ENCODE measurements at regions not wholly inside any gene's neighbourhood (a gene's known extent, or its start where the extent isn't known, plus 50 kb on each side); places are given as distances from the start of the nearest gene placed in this dataset.
"Not testable (repeated sequence)": the region's sequence is repeated elsewhere in the genome, so short reads cannot be mapped to it uniquely, and the experiment has no call there.

DNA sequence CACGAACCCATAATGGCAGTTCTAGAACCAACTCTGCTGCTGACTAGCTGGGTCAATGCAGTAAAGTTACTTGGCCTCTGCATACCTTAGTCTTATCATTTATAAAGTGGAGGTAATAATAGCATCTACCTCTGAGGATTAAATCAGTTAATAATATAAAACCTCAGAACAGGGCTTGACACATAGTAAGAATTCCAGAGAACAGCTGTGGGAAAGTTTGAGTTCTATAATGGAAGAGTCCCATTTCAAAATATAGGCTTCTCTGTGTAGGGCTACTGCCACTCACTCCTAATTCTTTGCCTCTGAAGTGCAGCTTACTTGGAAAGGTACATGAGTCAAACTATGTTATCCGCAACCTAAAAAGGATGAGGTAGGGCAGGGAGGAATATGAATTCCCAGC, 269.2 kb upstream of the PRKD1 start:
- ChIA-PET POLR2A (no interaction called here), CTCF (interaction anchor here (1.2 to 1.4 kb wide), 2 partner anchors 13 to 18 kb away, joined by 3 read pairs; no protein-coding TSS in a partner anchor)
- DNase-seq (ENCODE audit: low read depth in 1 of 2, low spot score in 1 of 2) (no peak), ATAC-seq (no peak), FAIRE-seq (no peak)
- no peak overlapping the region for H3K4me2 ChIP-seq
- H3K9me3 ChIP-seq = no peaks in the 10 kb centered on the region
- H3K27ac ChIP-seq = no peak overlapping the region
- no peaks in the 10 kb centered on the region for H3K4me1 ChIP-seq
- TF ChIP-seq RAD21 (conservative IDR thresholded peaks at IDR 0.05 in 1 of 2, IDR thresholded peaks at IDR 0.05 in 1 of 2) (no peak), JUNB (IDR thresholded peaks at IDR 0.05) (no peak), CEBPB (IDR thresholded peaks at IDR 0.05) (no peak), CHD4 (IDR thresholded peaks at IDR 0.05; ENCODE audit: borderline replicate concordance) (no peak), HEYL (CRISPR knock-in tag; IDR thresholded peaks at IDR 0.05) (no peak)
- WGBS (ENCODE audit: missing lambda C conversion rate) = 44% methylated on average over 2 of the region's 2 CpGs
- no peak overlapping the region for H3K4me3 ChIP-seq

DNA sequence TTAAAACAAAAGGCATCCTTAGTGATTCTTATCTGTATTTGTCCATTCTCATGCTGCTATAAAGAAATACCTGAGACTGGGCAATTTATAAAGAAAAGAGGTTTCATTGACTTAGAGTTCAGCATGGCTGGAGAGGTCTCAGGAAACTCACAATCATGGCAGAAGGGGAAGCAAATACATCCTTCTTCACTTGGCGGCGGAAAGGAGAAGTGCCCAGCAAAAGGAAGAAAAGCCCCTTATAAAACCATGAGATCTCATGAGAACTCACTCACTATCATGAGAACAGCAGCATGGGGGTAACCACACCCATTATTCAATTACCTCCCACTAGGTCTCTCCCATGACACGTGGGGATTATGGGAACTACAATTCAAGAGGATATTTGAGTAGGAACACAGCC, 271.1 kb upstream of the PRKD1 start:
- H3K27ac ChIP-seq; DNase-seq (ENCODE audit: low read depth in 1 of 2, low spot score in 1 of 2); POLR2A ChIA-PET; H3K4me1 ChIP-seq; CTCF ChIA-PET; FAIRE-seq; H3K9me3 ChIP-seq; H3K4me2 ChIP-seq; H3K4me3 ChIP-seq; ATAC-seq: not testable (repeated sequence)
- 54% methylated on average over 3 of the region's 3 CpGs for WGBS (ENCODE audit: missing lambda C conversion rate)

DNA sequence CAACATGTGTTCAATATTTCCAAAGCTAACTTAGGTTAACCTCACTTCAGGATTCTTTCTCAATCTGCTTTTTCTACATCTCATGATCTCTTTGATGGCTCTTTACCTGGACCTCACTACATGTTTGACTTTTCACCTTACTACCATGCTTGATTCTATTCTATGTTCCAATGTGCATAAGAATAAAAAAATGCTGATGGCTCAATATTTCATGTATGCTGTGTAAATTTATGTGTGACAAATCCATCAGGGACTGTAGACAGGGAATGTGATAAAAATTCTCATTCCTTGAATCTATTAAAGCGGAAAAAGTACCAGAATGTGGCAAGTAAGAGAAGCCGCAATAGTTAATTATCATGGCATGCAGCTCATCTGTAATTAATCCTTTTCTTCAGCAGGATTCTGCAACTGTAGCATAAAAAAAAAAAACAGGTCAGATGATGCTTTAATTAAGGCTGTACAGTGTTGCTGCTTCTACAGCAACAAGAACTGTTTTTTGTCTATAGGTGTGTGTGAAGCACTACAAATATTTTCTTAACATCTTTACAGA, 276.9 kb upstream of the PRKD1 start:
- 25% methylated on average over 2 of the region's 2 CpGs for WGBS (ENCODE audit: missing lambda C conversion rate)
- FAIRE-seq = no peak
- Histone ChIP-seq H3K4me2 (no peak overlapping the region), H3K27ac (no peak overlapping the region), H3K9me3 (no peaks in the 10 kb centered on the region), H3K4me1 (no peaks in the 10 kb centered on the region), H3K4me3 (no peak overlapping the region)
- POLR2A ChIA-PET = no interaction called here
- TF ChIP-seq MAFK (IDR thresholded peaks at IDR 0.05; ENCODE audit: partially characterized antibody) = peak; percentile 61
- no peak for TF ChIP-seq HOXA7 (CRISPR knock-in tag; IDR thresholded peaks at IDR 0.05)
- CTCF ChIA-PET = interaction anchor here (1.0 to 4.7 kb wide), 2 partner anchors 10 to 173 kb away, joined by 3 to 23 read pairs; no protein-coding TSS in a partner anchor
- ATAC-seq = no peak
- DNase-seq (ENCODE audit: low read depth in 1 of 2, low spot score in 1 of 2) = no peak

DNA sequence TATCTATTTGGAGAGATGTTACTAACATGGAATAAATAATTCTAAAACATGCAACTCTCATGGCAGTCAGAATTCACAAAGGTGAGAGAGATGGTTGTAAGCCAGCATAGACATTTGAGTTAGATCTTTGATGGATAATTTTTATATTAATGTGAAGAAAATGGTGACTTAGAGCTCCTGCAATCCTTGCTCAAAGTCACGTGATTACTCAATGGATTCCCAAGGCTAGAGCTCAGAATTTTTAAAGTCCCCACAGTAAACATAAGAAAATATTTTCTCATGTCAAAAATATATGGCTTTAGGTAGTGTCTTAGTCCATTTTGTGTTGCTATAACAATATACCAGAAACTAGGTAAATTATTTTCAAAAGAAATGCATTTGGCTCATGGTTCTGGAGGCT, 281.5 kb upstream of the PRKD1 start:
- WGBS (ENCODE audit: missing lambda C conversion rate) = 0% methylated on average over 1 of the region's 1 CpG
- TF ChIP-seq HDAC2 (IDR thresholded peaks at IDR 0.05) = no peak
- TF ChIP-seq, protein P1, sequence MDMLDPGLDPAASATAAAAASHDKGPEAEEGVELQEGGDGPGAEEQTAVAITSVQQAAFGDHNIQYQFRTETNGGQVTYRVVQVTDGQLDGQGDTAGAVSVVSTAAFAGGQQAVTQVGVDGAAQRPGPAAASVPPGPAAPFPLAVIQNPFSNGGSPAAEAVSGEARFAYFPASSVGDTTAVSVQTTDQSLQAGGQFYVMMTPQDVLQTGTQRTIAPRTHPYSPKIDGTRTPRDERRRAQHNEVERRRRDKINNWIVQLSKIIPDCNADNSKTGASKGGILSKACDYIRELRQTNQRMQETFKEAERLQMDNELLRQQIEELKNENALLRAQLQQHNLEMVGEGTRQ (IDR thresholded peaks at IDR 0.05) = peak; percentile 27; the same call in 1 of the 2 replicates
- no peak for TF ChIP-seq NR3C1 (IDR thresholded peaks at IDR 0.05)
- DNase-seq (ENCODE audit: low read depth in 1 of 2, low spot score in 1 of 2) = no peak
- no peaks in the 10 kb centered on the region for H3K9me3 ChIP-seq
- no peak for ATAC-seq
- ChIA-PET POLR2A (no interaction called here), CTCF (interaction anchor here (0.9 to 2.0 kb wide), 2 partner anchors 62 to 1454 kb away, joined by 3 to 8 read pairs; no protein-coding TSS in a partner anchor)
- no peaks in the 10 kb centered on the region for H3K4me1 ChIP-seq
- H3K4me2 ChIP-seq = no peak overlapping the region
- no peak overlapping the region for H3K4me3 ChIP-seq
- no peak overlapping the region for H3K27ac ChIP-seq
- no peak for FAIRE-seq

DNA sequence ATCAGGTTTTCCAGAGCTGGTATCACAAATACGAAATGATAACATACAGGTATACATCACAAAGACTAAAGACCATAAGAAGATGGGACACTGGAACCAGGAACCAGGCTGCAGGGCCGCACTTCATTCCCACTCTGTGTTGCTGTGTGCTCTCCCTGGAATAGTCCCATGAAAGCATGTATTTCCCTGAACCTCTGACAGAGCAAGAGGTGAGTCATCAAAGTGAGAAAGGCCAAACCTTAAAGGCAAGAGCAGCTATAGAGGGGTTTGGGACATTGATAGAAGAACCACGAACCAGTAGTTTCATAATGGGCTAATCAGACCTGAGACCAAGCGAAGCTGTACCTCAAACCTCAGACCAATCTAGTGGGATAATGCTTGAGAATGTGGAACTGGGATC, 283.0 kb upstream of the PRKD1 start:
- POLR2A ChIA-PET = no interaction called here
- 11% methylated on average over 4 of the region's 4 CpGs for WGBS (ENCODE audit: missing lambda C conversion rate)
- Histone ChIP-seq H3K4me1 (no peaks in the 10 kb centered on the region), H3K4me3 (no peak overlapping the region), H3K27ac (no peak overlapping the region), H3K4me2 (no peak overlapping the region), H3K9me3 (no peaks in the 10 kb centered on the region)
- no peak for ATAC-seq
- DNase-seq (ENCODE audit: low read depth in 1 of 2, low spot score in 1 of 2) = no peak
- no peak for FAIRE-seq
- CTCF ChIA-PET = interaction anchor here (0.7 to 2.0 kb wide), 2 partner anchors 18 to 60 kb away, joined by 3 to 8 read pairs; no protein-coding TSS in a partner anchor
- TF ChIP-seq NR3C1 (IDR thresholded peaks at IDR 0.05) (no peak), RCOR1 (IDR thresholded peaks at IDR 0.05; ENCODE audit: low read depth, low read length) (no peak), TFCP2L1 (CRISPR knock-in tag; IDR thresholded peaks at IDR 0.05) (no peak), CBX2 (IDR thresholded peaks at IDR 0.05; ENCODE audit: borderline replicate concordance, low read depth) (no peak), HOXA7 (CRISPR knock-in tag; IDR thresholded peaks at IDR 0.05) (no peak), HOXB5 (CRISPR knock-in tag; IDR thresholded peaks at IDR 0.05) (no peak), HEYL (CRISPR knock-in tag; IDR thresholded peaks at IDR 0.05) (no peak), RNF2 (IDR thresholded peaks at IDR 0.05; ENCODE audit: borderline replicate concordance, low read depth) (no peak), ZFP36 (IDR thresholded peaks at IDR 0.05; ENCODE audit: borderline replicate concordance, partially characterized antibody) (no peak), CEBPB (IDR thresholded peaks at IDR 0.05) (no peak), EHF (CRISPR knock-in tag; IDR thresholded peaks at IDR 0.05) (no peak), MYC (IDR thresholded peaks at IDR 0.05; ENCODE audit: borderline replicate concordance, low read length) (no peak), BHLHE40 (IDR thresholded peaks at IDR 0.05; ENCODE audit: low read depth, low read length) (no peak), FOSL2 (IDR thresholded peaks at IDR 0.05) (no peak), FOSL2 (CRISPR knock-in tag; IDR thresholded peaks at IDR 0.05) (no peak), EP300 (IDR thresholded peaks at IDR 0.05) (no peak)
